H1 (cell line): ENCODE measurements at regions not wholly inside any gene's neighbourhood (a gene's known extent, or its start where the extent isn't known, plus 50 kb on each side); places are given as distances from the start of the nearest gene placed in this dataset.

Experiments used
- CTCF ChIA-PET: fragments of 300-600 bp; sonication (Branson Sonifier 250); formaldehyde crosslinking; loops from one replicate; lab custom pipeline; 2021; ENCODE audit not compliant: partially characterized antibody; lab: Charles Lee
- POLR2A ChIA-PET: fragments of 300-600 bp; sonication (Branson Sonifier 250); formaldehyde crosslinking; loops from one replicate; lab custom pipeline; 2021; ENCODE audit warnings: inconsistent platforms; ENCODE audit not compliant: partially characterized antibody; lab: Charles Lee
- DNase-seq, 2 experiments: peaks; one replicate each; pipeline versions ENCODE4 v3.0.0 to v3.0.0-alpha.2; 2010 to 2022; ENCODE audit warnings: low spot score in 2 of 2, low read depth in 1 of 2, mixed read lengths in 1 of 2
- FAIRE-seq: peaks from 2 replicates; lab custom pipeline; 2011; peaks lifted over from hg19 to GRCh38; lab: Jason Lieb, UNC
- H2AFZ ChIP-seq: 2 replicates; pipeline ENCODE4 v1.8.1; 2012; ENCODE audit warnings: low read length, inconsistent platforms
- H2AK5ac ChIP-seq: 2 replicates; pipeline ENCODE4 v1.6.1; 2013; ENCODE audit warnings: low read depth, low read length
- H2BK120ac ChIP-seq: replicated peaks from 2 replicates; pipeline ENCODE3; 2013; ENCODE audit warnings: low read depth, low read length, inconsistent platforms
- H2BK12ac ChIP-seq: 2 replicates; pipeline ENCODE4 v1.6.1; 2013; ENCODE audit warnings: low read depth, low read length
- H2BK15ac ChIP-seq: 2 replicates; pipeline ENCODE4 v1.6.1; 2013; ENCODE audit warnings: low read length
- H2BK20ac ChIP-seq: 2 replicates; pipeline ENCODE4 v1.6.1; 2013; ENCODE audit warnings: low read length
- H2BK5ac ChIP-seq: 2 replicates; pipeline ENCODE4 v1.6.1; 2013; ENCODE audit warnings: low read depth, low read length
- H3K14ac ChIP-seq: 2 replicates; pipeline ENCODE4 v1.6.1; 2013; ENCODE audit warnings: inconsistent platforms; ENCODE audit not compliant: insufficient read length
- H3K18ac ChIP-seq: 2 replicates; pipeline ENCODE4 v1.6.1; 2013; ENCODE audit warnings: low read length; ENCODE audit errors: extremely low read depth
- H3K23ac ChIP-seq: 2 replicates; pipeline ENCODE4 v1.6.1; 2013; ENCODE audit warnings: inconsistent platforms; ENCODE audit not compliant: insufficient read length
- H3K23me2 ChIP-seq: 2 replicates; pipeline ENCODE4 v1.6.1; 2013; ENCODE audit warnings: low read depth, low read length
- H3K27ac ChIP-seq: 2 replicates; pipeline ENCODE4 v1.6.1; 2011; ENCODE audit warnings: low read depth, low read length, inconsistent platforms
- H3K27me3 ChIP-seq, 4 experiments: replicated peaks in 1 of 4; 1 replicate in 1 of 4; 2 replicates in 3 of 4; pipeline versions ENCODE4 v1.6.1 to v1.8.1; 2011 to 2013; ENCODE audit warnings: low read length in 3 of 4, mild to moderate bottlenecking in 3 of 4, inconsistent platforms in 2 of 4, mixed read lengths in 2 of 4, moderate library complexity in 1 of 4; ENCODE audit not compliant: control insufficient read depth in 3 of 4, insufficient read depth in 3 of 4; ENCODE audit errors: extremely low read depth in 1 of 4
- H3K36me3 ChIP-seq, 4 experiments: 2 replicates each; pipeline versions ENCODE4 v1.6.1 to v1.8.1; 2011 to 2013; ENCODE audit warnings: mild to moderate bottlenecking in 4 of 4, low read length in 3 of 4, moderate library complexity in 2 of 4, control low read depth in 1 of 4, inconsistent platforms in 1 of 4; ENCODE audit not compliant: insufficient read depth in 4 of 4, control insufficient read depth in 2 of 4
- H3K4ac ChIP-seq: replicated peaks from 2 replicates; pipeline ENCODE3; 2013; ENCODE audit warnings: low read length, low read depth, mixed read lengths, inconsistent platforms; ENCODE audit not compliant: insufficient read length
- H3K4me1 ChIP-seq, 4 experiments: replicated peaks in 1 of 4; 1 replicate in 1 of 4; 2 replicates in 3 of 4; pipeline versions ENCODE4 v1.6.1 to v1.8.1; 2011 to 2013; ENCODE audit warnings: low read length in 3 of 4, inconsistent platforms in 2 of 4, mixed read lengths in 1 of 4; ENCODE audit not compliant: insufficient read depth in 4 of 4, control insufficient read depth in 3 of 4
- H3K4me2 ChIP-seq, 2 experiments: 2 replicates each; pipeline versions ENCODE4 v1.6.1 to v1.8.1; 2011 to 2013; ENCODE audit warnings: low read depth in 2 of 2, low read length in 2 of 2, control low read depth in 1 of 2, inconsistent platforms in 1 of 2, mild to moderate bottlenecking in 1 of 2; ENCODE audit not compliant: insufficient read depth in 1 of 2
- H3K4me3 ChIP-seq, 4 experiments: fragments of 200-600, 300-600 bp in 1 of 4; sonication (generic), shearing (Covaris generic), sonication (Bioruptor Twin) in 1 of 4; 2 replicates each; pipeline versions ENCODE4 v1.5.1 to v1.8.1; 2011 to 2016; ENCODE audit warnings: low read length in 4 of 4, low read depth in 3 of 4, control low read depth in 2 of 4, inconsistent platforms in 2 of 4, mild to moderate bottlenecking in 2 of 4, mixed read lengths in 1 of 4, moderate library complexity in 1 of 4; ENCODE audit not compliant: insufficient read depth in 2 of 4; ENCODE audit errors: extremely low read depth in 1 of 4
- H3K56ac ChIP-seq: replicated peaks from 2 replicates; pipeline ENCODE3; 2013; ENCODE audit warnings: low read depth, mild to moderate bottlenecking, mixed read lengths, low read length, inconsistent platforms; ENCODE audit not compliant: insufficient read length
- H3K79me1 ChIP-seq: 2 replicates; pipeline ENCODE4 v1.6.1; 2013; ENCODE audit warnings: low read depth, low read length, control low read depth
- H3K79me2 ChIP-seq, 2 experiments: 2 replicates each; pipeline versions ENCODE4 v1.6.1 to v1.8.1; 2012 to 2013; ENCODE audit warnings: low read length in 2 of 2, mild to moderate bottlenecking in 2 of 2, inconsistent platforms in 1 of 2; ENCODE audit not compliant: insufficient read depth in 2 of 2, control insufficient read depth in 1 of 2
- H3K9ac ChIP-seq, 4 experiments: replicated peaks in 1 of 4; 1 replicate in 1 of 4; 2 replicates in 3 of 4; pipeline versions ENCODE4 v1.6.1 to v1.8.1; 2011 to 2013; ENCODE audit warnings: low read depth in 3 of 4, low read length in 3 of 4, control low read depth in 2 of 4, mild to moderate bottlenecking in 2 of 4, moderate library complexity in 2 of 4, inconsistent platforms in 1 of 4; ENCODE audit errors: extremely low read depth in 1 of 4
- H3K9me3 ChIP-seq, 2 experiments: 2 replicates each; pipeline versions ENCODE4 v1.6.1 to v1.8.1; 2012 to 2013; ENCODE audit warnings: mild to moderate bottlenecking in 2 of 2, moderate library complexity in 2 of 2, control low read depth in 1 of 2, inconsistent platforms in 1 of 2, low read depth in 1 of 2, low read length in 1 of 2, mixed read lengths in 1 of 2; ENCODE audit not compliant: insufficient read depth in 2 of 2
- H4K20me1 ChIP-seq, 2 experiments: replicated peaks in 1 of 2; 2 replicates each; pipeline versions ENCODE3 to v1.8.1; 2011 to 2013; ENCODE audit warnings: inconsistent platforms in 2 of 2, low read length in 2 of 2, mild to moderate bottlenecking in 1 of 2; ENCODE audit not compliant: insufficient read depth in 2 of 2, control insufficient read depth in 1 of 2
- H4K5ac ChIP-seq: 2 replicates; pipeline ENCODE4 v1.6.1; 2013; ENCODE audit warnings: low read length, low read depth, mixed read lengths, inconsistent platforms; ENCODE audit not compliant: insufficient read length
- H4K8ac ChIP-seq: 2 replicates; pipeline ENCODE4 v1.8.0; 2013; ENCODE audit warnings: mild to moderate bottlenecking, moderate library complexity, low read length, inconsistent platforms; ENCODE audit not compliant: insufficient read depth; ENCODE audit errors: extremely low read depth
- H4K91ac ChIP-seq: replicated peaks from 2 replicates; pipeline ENCODE3; 2013; ENCODE audit warnings: low read length, mixed read lengths, inconsistent platforms; ENCODE audit not compliant: insufficient read length
- CHD2 ChIP-seq: IDR thresholded peaks from 2 replicates; pipeline ENCODE4 v1.6.1; 2012; ENCODE audit warnings: low read length, improper control_type of control experiment
- CREB1 ChIP-seq: IDR thresholded peaks from 2 replicates; pipeline ENCODE4 v1.6.1; 2012; ENCODE audit warnings: inconsistent platforms
- PHF8 ChIP-seq: fragments of 200-600 bp; sonication (generic); conservative IDR thresholded peaks from 2 replicates; pipeline ENCODE4 v1.7.1; 2012; ENCODE audit warnings: low read depth, mild to moderate bottlenecking, inconsistent platforms, low read length, moderate library complexity
- RXRA ChIP-seq: IDR thresholded peaks from 2 replicates; pipeline ENCODE4 v1.6.1; 2011; ENCODE audit warnings: low read depth, mild to moderate bottlenecking, low read length, moderate library complexity; ENCODE audit not compliant: insufficient read depth
- SIRT6 ChIP-seq: IDR thresholded peaks from one replicate; pipeline ENCODE4 v1.7.1; 2012; ENCODE audit warnings: low read length, inconsistent platforms
- TAF7 ChIP-seq: optimal IDR thresholded peaks from 2 replicates; pipeline ENCODE3; 2011; ENCODE audit warnings: low read depth, mild to moderate bottlenecking, inconsistent platforms, low read length, moderate library complexity, borderline replicate concordance

DNA sequence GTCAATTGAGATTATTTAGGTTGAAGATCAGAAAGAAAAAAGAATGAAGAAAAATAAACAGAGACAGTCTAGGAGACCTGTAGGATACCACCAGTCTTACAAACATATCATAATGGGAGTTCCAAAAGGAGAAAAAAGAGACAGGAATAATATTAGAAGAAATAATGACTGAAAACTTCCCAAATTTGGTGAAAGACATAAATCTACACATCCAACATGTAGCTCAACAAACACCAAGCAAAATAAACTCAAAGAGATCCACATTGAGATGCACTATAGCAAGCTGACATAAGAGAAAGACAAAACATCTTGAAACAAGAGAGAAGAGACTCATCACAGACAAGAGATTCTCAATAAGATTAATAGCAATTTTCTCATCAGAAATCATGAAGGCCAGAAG is 274.0 kb downstream of the TFCP2L1 start:
- H2BK20ac ChIP-seq, result no peak overlapping the region
- H3K4me2 ChIP-seq, result no peak overlapping the region
- H3K4me1 ChIP-seq, result no peaks in the 10 kb centered on the region
- H3K4me3 ChIP-seq, result no peak overlapping the region
- FAIRE-seq, result no peak
- H4K20me1 ChIP-seq, result no peaks in the 10 kb centered on the region
- no peak overlapping the region for H2AK5ac ChIP-seq
- 0 out of 4 replicates have a peak, but pooled peaks cover 2 to 3% of the 10 kb centered on the region in 2 experiments for H3K9me3 ChIP-seq
- H3K14ac ChIP-seq, result no peak overlapping the region
- H3K79me1 ChIP-seq, result no peaks in the 10 kb centered on the region
- no peak overlapping the region for H2BK15ac ChIP-seq
- no peak overlapping the region for H2BK12ac ChIP-seq
- H3K23me2 ChIP-seq, result no peaks in the 10 kb centered on the region
- no peak for DNase-seq
- H3K27me3 ChIP-seq, result no peaks in the 10 kb centered on the region
- H3K36me3 ChIP-seq, result no peaks in the 10 kb centered on the region
- no peak overlapping the region for H3K4ac ChIP-seq
- no peak overlapping the region for H4K91ac ChIP-seq
- H2BK120ac ChIP-seq, result no peak overlapping the region
- no peak overlapping the region for H3K56ac ChIP-seq
- ChIA-PET CTCF (interaction anchor here (0.7 to 2.3 kb wide), 6 partner anchors 11 to 231 kb away, joined by 3 to 10 read pairs (median 3); no protein-coding TSS in a partner anchor), POLR2A (interaction anchor here (1.6 kb wide), 1 partner anchor 64 kb away, joined by 4 read pairs; no protein-coding TSS in a partner anchor)
- no peak overlapping the region for H2AFZ ChIP-seq
- H4K5ac ChIP-seq, result no peak overlapping the region
- H4K8ac ChIP-seq, result no peak overlapping the region
- H3K27ac ChIP-seq, result no peak overlapping the region
- no peak overlapping the region for H3K18ac ChIP-seq
- no peak overlapping the region for H3K9ac ChIP-seq
- no peaks in the 10 kb centered on the region for H3K79me2 ChIP-seq
- no peak overlapping the region for H2BK5ac ChIP-seq
- no peak overlapping the region for H3K23ac ChIP-seq
- no peak for TF ChIP-seq CHD2
- TF ChIP-seq SIRT6, result no peak
- no peak for TF ChIP-seq CREB1
- no peak for TF ChIP-seq RXRA
- no peak for TF ChIP-seq TAF7
- no peak for TF ChIP-seq PHF8
